IPS-NIHi11 (cell line): ENCODE measurements at regions not wholly inside any gene's neighbourhood (a gene's known extent, or its start where the extent isn't known, plus 50 kb on each side); places are given as distances from the start of the nearest gene placed in this dataset.
A peak's percentile ranks its signal among the peaks of the same experiment; 100 is the strongest.

Source experiments
- DNase-seq: peaks from one replicate; pipeline ENCODE4 v3.0.0; 2012; ENCODE audit warnings: mixed read lengths, low spot score

GRCh38 chr4:112847781-112848180, 201.7 kb upstream of the ANK2 start:
- DNase-seq, result no peak

DNA sequence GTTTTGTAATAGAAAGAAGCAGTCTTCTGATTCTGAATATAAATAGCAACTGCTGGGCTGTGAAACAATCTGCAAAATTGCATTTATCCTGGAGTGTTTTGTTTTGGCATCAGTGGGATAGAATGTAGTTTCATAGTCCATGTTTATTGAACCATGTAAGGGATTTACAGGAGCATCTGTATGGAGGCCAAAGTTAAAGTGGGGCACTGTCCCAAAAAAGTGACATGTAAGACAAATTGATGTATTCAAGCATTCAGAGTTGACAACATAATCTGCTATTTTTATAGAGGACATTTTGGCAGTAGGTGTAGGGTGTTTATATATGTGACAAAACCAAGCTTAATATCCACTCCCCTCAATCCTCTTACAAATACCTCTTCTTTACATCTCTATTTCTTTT, 200.5 kb upstream of the ANK2 start:
- no peak for DNase-seq

GRCh38 chr4:112852601-112853000, 196.9 kb upstream of the ANK2 start:
- DNase-seq, result no peak

- peak; percentile 25 for DNase-seq
Measured at GRCh38 chr4:112853662-112854256, 195.7 kb upstream of the ANK2 start.

- DNase-seq, result no peak
Measured at GRCh38 chr4:112854420-112854819, 195.0 kb upstream of the ANK2 start.

GRCh38 chr4:112855058-112855457, 194.4 kb upstream of the ANK2 start:
- no peak for DNase-seq

GRCh38 chr4:112857461-112857860, 192.0 kb upstream of the ANK2 start:
- peak; percentile 16 for DNase-seq

DNA sequence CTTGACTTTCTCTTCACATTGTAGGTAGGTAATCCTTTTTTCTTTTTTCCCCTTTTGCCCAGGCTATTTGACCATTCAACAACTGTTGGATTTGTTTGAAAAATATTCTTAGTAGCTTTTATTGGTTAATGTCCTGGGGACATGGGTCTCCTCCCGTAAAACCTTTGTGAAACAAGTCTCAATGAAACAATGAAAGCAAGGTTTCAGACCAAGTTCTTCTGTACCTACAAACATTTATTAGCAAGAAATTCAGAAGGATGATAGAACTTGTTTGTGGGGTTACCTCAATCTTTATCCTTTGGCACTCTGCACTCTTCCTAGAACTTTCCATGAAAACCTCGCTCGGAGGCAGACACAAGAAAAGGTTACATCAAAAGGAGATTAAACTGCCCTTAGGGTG, 190.7 kb upstream of the ANK2 start:
- DNase-seq, result no peak

- no peak for DNase-seq
Measured at GRCh38 chr4:112859456-112860184, 189.8 kb upstream of the ANK2 start.

DNA sequence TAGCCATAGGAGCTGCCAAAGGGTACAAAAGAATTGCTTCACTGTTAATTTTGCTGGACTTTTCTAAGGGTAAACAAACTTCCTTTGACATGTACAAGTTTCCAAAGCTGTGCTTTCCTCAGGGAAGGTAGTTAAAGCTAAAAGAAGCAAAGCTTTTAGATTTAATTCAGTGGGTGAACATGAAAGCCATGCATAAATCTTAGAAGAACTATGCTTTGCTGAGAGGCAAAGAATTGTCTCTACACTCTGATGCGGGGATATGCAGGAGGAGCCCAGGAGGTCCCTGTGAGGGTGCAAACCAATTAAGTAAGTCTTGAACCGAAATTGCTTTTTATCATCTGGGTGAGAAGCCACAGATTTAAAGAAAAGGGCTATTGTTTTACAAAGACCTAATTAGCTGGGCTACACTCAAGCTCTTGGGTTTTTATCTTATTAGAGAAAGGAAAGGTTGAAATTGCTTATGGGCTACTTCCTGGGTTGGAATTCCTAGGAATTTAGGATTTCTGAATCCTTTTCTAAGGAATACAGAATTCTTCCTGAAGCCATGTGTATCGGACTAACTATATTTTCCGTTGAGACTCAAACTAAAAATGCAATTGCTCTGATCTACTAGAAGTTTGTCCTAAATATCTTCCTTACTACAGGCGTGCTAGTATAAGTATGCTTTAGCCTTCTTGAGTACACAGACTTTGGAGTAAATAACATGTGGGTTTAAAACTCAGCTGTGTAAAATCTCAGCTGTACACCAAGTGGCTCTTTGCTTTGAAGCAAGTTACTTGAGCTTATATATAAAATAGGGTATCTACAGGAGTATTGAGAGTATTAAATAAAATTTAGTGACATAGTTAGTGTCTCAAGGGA, 188.4 kb upstream of the ANK2 start:
- peak; percentile 26 for DNase-seq

DNA sequence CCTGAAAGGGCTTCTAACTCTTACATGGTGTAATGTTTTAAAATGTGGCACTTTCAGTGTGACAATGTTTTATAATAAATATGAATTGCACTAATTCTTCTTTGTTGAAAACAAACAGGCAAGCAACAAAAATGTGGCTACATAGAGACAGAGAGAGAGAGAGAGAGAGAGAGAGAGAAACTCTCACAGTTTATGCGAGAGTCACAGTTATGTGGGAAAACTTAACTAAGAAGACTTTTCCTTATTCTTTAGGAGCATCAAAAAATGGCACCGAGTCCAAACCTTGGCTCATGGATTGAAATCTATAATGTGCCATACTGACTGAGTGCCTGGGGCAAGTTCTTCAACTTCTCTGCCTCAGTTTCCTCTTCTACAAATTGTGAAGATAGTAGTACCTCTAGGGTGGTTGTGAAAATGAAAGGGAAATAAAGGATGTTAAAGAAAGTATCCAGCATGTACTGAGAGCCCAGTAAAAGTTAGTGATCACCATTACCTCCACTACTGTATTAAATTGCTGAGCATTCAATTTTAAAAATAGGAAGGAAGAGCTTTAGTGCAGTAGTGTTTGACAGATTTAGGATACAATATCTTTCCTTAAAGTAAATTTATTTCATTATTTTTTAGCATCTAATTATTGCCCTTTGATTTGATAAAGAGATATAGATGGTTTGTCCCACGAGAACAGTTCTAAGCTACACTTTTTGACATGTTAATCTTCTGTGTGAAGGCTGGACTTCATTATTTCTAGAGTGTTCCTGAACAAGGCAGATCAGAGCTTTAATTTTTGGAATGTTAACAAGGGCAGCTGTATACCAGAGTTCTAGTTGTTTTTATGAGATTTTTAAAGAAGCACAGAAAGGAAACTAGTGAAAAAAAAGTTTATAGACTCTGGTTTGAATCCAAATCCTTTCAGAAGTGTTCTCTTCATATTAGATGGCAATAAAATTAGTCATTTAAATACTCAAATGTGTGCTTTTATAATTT, 187.5 kb upstream of the ANK2 start:
- DNase-seq, result no peak

- no peak for DNase-seq
Measured at GRCh38 chr4:112865443-112865842, 184.0 kb upstream of the ANK2 start.

- DNase-seq, result no peak
Measured at GRCh38 chr4:112876316-112876715, 173.1 kb upstream of the ANK2 start.

GRCh38 chr4:112881842-112882241, 167.6 kb upstream of the ANK2 start:
- peak; percentile 17 for DNase-seq

- no peak for DNase-seq
Measured at GRCh38 chr4:112882286-112882685, 167.2 kb upstream of the ANK2 start.

DNA sequence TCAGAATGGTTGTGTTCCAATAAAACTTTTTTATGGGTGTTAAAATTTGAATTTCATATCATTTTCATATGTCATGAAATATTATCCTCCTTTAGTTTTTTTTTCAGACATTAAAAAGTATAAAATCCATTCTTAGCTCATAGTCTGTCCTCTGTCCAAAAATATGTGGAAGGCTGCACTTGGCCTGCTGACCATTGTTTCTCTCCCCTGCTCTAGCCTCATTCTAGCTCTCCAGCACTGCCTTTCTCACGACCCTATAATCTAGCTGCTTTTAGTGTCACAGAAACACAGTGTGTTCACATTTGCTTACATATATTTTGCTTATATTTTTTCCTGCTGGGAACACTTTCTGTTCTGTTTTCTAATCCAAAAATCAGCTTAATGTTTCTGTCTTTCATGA, 165.0 kb upstream of the ANK2 start:
- DNase-seq, result no peak

DNA sequence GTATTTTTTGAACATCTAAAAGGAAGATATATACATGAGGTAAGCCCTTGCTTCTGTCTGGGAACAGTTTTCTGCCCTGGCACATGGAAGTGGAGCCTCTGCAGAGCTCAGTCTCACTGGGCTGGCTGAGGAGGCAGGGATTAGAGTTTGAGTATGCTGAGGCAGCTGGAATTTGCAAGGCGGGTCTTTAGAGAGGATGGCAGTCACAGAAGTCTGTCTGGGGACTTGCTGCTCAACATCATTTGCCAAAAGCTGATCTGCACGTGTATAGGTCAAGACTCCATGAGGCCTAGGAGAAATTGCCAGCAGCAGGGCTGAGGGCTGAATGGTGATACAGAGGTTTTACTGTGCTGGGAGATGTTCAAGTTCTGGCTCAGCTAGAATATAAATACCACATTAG, 163.6 kb upstream of the ANK2 start:
- DNase-seq, result no peak

GRCh38 chr4:112888622-112889021, 160.8 kb upstream of the ANK2 start:
- DNase-seq, result no peak

DNA sequence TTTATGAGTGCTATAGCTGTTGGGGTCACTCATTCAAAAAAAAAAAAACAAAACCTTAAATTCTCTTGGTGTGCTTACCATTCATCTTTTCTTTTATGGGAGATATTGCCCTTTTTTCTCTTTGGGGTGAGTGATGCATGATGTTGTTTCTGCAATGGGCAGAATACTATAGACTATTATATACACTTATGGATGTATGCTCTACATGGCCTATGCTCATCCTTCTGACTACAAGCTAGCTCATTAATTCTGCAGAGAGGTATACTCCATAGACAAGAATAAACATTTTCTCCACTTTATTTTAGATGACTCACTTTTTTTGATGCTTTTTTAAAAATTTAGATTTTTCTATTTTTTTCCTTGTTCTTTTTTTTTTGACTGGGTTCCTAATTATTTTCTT, 160.3 kb upstream of the ANK2 start:
- DNase-seq, result no peak

DNA sequence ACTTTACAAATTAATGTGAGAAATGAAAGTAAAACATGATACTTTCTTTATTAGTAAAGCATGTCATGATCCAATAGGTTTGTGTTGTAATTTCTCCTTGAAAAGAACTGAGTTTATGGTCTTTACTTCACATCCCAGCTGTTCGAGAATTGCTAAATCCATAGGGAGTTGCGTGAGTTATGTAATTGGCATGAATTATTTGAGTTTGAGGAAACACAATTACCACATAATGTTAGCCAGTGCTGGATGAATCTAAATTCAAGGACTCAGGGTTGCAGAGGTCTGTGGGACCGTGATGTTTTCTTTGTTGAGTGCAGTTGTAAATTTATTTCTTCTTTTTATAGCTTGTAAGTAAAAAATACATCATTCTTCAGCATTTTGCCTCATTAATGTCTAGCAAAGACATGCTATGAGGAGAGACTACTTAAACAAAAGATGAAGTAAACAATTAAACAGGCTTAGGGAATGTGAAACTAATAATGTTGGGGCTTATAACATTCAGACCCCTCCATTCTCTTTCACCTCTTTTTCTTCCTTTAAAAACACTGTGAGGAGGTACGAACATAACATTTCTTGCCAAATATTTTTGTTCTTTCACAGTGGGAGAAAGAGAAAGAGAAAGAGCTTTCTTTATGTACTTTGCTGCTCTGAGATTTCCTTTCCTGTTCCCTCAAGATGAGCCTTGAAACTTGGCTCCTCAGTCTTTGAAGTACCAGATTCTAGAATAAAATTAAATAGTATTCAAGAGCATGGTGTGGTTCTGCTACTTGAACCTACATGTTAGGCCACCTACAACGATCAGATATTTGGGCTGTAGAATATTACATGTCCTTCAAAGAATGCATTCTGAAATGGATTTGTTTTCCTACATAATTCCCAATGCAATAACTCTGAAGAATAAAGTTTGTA, 159.6 kb upstream of the ANK2 start:
- DNase-seq, result no peak

- no peak for DNase-seq
Measured at GRCh38 chr4:112894480-112894879, 155.0 kb upstream of the ANK2 start.
